GM12878 (cell line): ENCODE measurements at regions not wholly inside any gene's neighbourhood (a gene's known extent, or its start where the extent isn't known, plus 50 kb on each side); places are given as distances from the start of the nearest gene placed in this dataset.

ENCODE experiments used
- HCFC1 ChIP-seq: fragments of 150-350 bp; IDR thresholded peaks from 2 replicates; pipeline ENCODE4 v1.6.1; 2014; ENCODE audit warnings: low read length
- POLR2A ChIP-seq: IDR thresholded peaks from 2 replicates; pipeline ENCODE4 v1.6.1; 2011; ENCODE audit warnings: low read depth, mild to moderate bottlenecking, low read length
- TF ChIP-seq, protein P1 (sequence below), 3 experiments: IDR thresholded peaks in 2 of 3; conservative IDR thresholded peaks in 1 of 3; 2 replicates each; pipeline ENCODE4 v1.5.1; 2011; ENCODE audit warnings: low read depth in 3 of 3, low read length in 3 of 3, mild to moderate bottlenecking in 3 of 3, control low read depth in 2 of 3, moderate library complexity in 2 of 3, inconsistent platforms in 1 of 3, mixed read lengths in 1 of 3; ENCODE audit not compliant: control insufficient read depth in 2 of 3, insufficient read depth in 1 of 3; ENCODE audit errors: extremely low read depth in 1 of 3

- TF ChIP-seq HCFC1 (no peak), POLR2A (no peak)
- TF ChIP-seq, protein P1, sequence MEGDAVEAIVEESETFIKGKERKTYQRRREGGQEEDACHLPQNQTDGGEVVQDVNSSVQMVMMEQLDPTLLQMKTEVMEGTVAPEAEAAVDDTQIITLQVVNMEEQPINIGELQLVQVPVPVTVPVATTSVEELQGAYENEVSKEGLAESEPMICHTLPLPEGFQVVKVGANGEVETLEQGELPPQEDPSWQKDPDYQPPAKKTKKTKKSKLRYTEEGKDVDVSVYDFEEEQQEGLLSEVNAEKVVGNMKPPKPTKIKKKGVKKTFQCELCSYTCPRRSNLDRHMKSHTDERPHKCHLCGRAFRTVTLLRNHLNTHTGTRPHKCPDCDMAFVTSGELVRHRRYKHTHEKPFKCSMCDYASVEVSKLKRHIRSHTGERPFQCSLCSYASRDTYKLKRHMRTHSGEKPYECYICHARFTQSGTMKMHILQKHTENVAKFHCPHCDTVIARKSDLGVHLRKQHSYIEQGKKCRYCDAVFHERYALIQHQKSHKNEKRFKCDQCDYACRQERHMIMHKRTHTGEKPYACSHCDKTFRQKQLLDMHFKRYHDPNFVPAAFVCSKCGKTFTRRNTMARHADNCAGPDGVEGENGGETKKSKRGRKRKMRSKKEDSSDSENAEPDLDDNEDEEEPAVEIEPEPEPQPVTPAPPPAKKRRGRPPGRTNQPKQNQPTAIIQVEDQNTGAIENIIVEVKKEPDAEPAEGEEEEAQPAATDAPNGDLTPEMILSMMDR (IDR thresholded peaks at IDR 0.05 in 2 of 3, conservative IDR thresholded peaks at IDR 0.05 in 1 of 3; ENCODE audit: control insufficient read depth in 2 of 3, extremely low read depth in 1 of 3, insufficient read depth in 1 of 3, low read depth in 3 of 3, low read length in 3 of 3) = no peak
Measured at GRCh38 chr9:7284117-7284516, 515.5 kb downstream of the DMAC1 start.
